NCI-H69 (cell line): ENCODE measurements at regions not wholly inside any gene's neighbourhood (a gene's known extent, or its start where the extent isn't known, plus 50 kb on each side); places are given as distances from the start of the nearest gene placed in this dataset.
A peak's percentile ranks its signal among the peaks of the same experiment; 100 is the strongest.
"Not testable (repeated sequence)": the region's sequence is repeated elsewhere in the genome, so short reads cannot be mapped to it uniquely, and the experiment has no call there.

ENCODE experiments used
- DNase-seq: peaks from one replicate; lab custom pipeline; 2025; lab: John Stamatoyannopoulos, UW

GRCh38 chr4:188737251-188738002, 598.2 kb downstream of the TRIML1 start:
- no peak for DNase-seq

GRCh38 chr4:188738290-188738689, 599.0 kb downstream of the TRIML1 start:
- DNase-seq = peak; percentile 4

GRCh38 chr4:188740172-188740571, 600.9 kb downstream of the TRIML1 start:
- not testable (repeated sequence) for DNase-seq

- not testable (repeated sequence) for DNase-seq
Observed at GRCh38 chr4:188740791-188741190, 601.5 kb downstream of the TRIML1 start.

GRCh38 chr4:188754372-188755002, 615.2 kb downstream of the TRIML1 start:
- DNase-seq = no peak

GRCh38 chr4:188767496-188767895, 628.3 kb downstream of the TRIML1 start:
- DNase-seq = no peak

GRCh38 chr4:188778905-188779304, 639.7 kb downstream of the TRIML1 start:
- no peak for DNase-seq

GRCh38 chr4:188779581-188779980, 640.3 kb downstream of the TRIML1 start:
- DNase-seq = no peak

- no peak for DNase-seq
Observed at GRCh38 chr4:188780028-188780427, 640.8 kb downstream of the TRIML1 start.

GRCh38 chr4:188780686-188781085, 641.4 kb downstream of the TRIML1 start:
- no peak for DNase-seq

- DNase-seq = peak; percentile 8
Observed at GRCh38 chr4:188781655-188782054, 642.4 kb downstream of the TRIML1 start.

GRCh38 chr4:188783175-188783574, 643.9 kb downstream of the TRIML1 start:
- no peak for DNase-seq

- DNase-seq = peak; percentile 16
Observed at GRCh38 chr4:188783606-188784160, 644.4 kb downstream of the TRIML1 start.

- not testable (repeated sequence) for DNase-seq
Observed at GRCh38 chr4:188796600-188796999, 657.4 kb downstream of the TRIML1 start.

- DNase-seq = not testable (repeated sequence)
Observed at GRCh38 chr4:188797011-188797410, 657.8 kb downstream of the TRIML1 start.

- DNase-seq = peak; percentile 86
Observed at GRCh38 chr4:188804861-188805260, 665.6 kb downstream of the TRIML1 start.

- DNase-seq = no peak
Observed at GRCh38 chr4:188811121-188811520, 671.9 kb downstream of the TRIML1 start.

- DNase-seq = no peak
Observed at GRCh38 chr4:188812644-188813043, 673.4 kb downstream of the TRIML1 start.

GRCh38 chr4:188818300-188818699, 679.1 kb downstream of the TRIML1 start:
- DNase-seq = no peak

GRCh38 chr4:188819233-188819632, 680.0 kb downstream of the TRIML1 start:
- DNase-seq = no peak

GRCh38 chr4:188821500-188821899, 682.3 kb downstream of the TRIML1 start:
- DNase-seq = no peak

GRCh38 chr4:188822698-188823097, 683.5 kb downstream of the TRIML1 start:
- peak; percentile 3 for DNase-seq

GRCh38 chr4:188824553-188824952, 685.3 kb downstream of the TRIML1 start:
- DNase-seq = no peak
